ENCODE measurements at regions not wholly inside any gene's neighbourhood (a gene's known extent, or its start where the extent isn't known, plus 50 kb on each side); places are given as distances from the start of the nearest gene placed in this dataset.

GRCh38 chr2:133792223-133792622, 224.0 kb upstream of the NCKAP5 start:
- H3K9me3 ChIP-seq (ENCODE audit: control insufficient read depth, low read length) = peaks cover 15% of the 10 kb centered on the region
- DNase-seq (ENCODE audit: low read depth) = no peak
- H3K27me3 ChIP-seq (replicated peaks; ENCODE audit: control insufficient read depth, insufficient read depth, low read length) = no peaks in the 10 kb centered on the region
- peaks cover 9% of the 10 kb centered on the region for H3K4me1 ChIP-seq (ENCODE audit: control insufficient read depth, insufficient read depth, low read length)
- no peak overlapping the region for H3K4me3 ChIP-seq (ENCODE audit: low read length)
- H3K9ac ChIP-seq (ENCODE audit: low read length) = no peak overlapping the region
- H3K36me3 ChIP-seq (ENCODE audit: control insufficient read depth, insufficient read depth, low read length, severe bottlenecking) = no peaks in the 10 kb centered on the region

- Histone ChIP-seq H3K36me3 (ENCODE audit: control insufficient read depth, insufficient read depth, low read length, severe bottlenecking) (no peaks in the 10 kb centered on the region), H3K9me3 (ENCODE audit: control insufficient read depth, low read length) (peaks cover 17% of the 10 kb centered on the region), H3K9ac (ENCODE audit: low read length) (no peak overlapping the region), H3K4me3 (ENCODE audit: low read length) (no peak overlapping the region), H3K4me1 (ENCODE audit: control insufficient read depth, insufficient read depth, low read length) (no peaks in the 10 kb centered on the region), H3K27me3 (replicated peaks; ENCODE audit: control insufficient read depth, insufficient read depth, low read length) (no peaks in the 10 kb centered on the region)
- DNase-seq (ENCODE audit: low read depth) = no peak
Measured at GRCh38 chr2:133794114-133794513, 225.9 kb upstream of the NCKAP5 start.

- Histone ChIP-seq H3K36me3 (ENCODE audit: control insufficient read depth, insufficient read depth, low read length, severe bottlenecking) (no peaks in the 10 kb centered on the region), H3K9me3 (ENCODE audit: control insufficient read depth, low read length) (peaks cover 5% of the 10 kb centered on the region), H3K9ac (ENCODE audit: low read length) (no peak overlapping the region), H3K4me3 (ENCODE audit: low read length) (no peak overlapping the region), H3K27me3 (replicated peaks; ENCODE audit: control insufficient read depth, insufficient read depth, low read length) (no peaks in the 10 kb centered on the region), H3K4me1 (ENCODE audit: control insufficient read depth, insufficient read depth, low read length) (no peaks in the 10 kb centered on the region)
- no peak for DNase-seq (ENCODE audit: low read depth)
Measured at GRCh38 chr2:133801946-133802345, 233.7 kb upstream of the NCKAP5 start.

DNA sequence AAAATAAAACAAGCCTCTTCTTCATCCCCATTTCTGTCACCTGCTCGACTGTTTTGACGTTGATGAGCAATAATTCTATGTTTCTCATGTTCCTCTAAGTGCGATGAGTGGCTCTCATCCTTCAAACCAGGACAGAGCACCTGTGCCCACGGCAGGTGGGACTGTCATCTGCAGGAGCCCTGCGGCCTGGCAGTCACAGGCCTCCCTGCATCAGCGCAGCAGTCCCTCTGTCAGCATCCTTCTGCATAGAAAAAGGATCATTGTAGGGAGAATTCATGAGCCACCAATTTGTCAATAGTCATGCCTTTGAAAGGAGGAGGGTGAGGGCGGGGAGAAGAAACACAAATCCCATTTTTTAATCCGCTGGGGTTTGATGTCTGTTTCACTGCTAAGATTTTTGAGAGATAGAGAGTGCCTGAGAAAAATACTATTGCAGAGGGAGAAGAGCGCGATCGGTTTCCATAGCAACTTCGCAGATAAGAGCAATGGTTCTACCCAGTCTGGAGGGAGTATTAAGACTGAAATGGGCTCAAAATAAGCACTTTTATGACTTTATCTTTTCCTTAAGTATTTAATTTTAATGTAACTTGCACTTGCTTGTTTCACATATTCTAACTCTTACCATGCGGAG, 234.3 kb upstream of the NCKAP5 start:
- H3K9me3 ChIP-seq (ENCODE audit: control insufficient read depth, low read length) = no peaks in the 10 kb centered on the region
- no peak overlapping the region for H3K4me3 ChIP-seq (ENCODE audit: low read length)
- no peak for DNase-seq (ENCODE audit: low read depth)
- H3K27me3 ChIP-seq (replicated peaks; ENCODE audit: control insufficient read depth, insufficient read depth, low read length) = no peaks in the 10 kb centered on the region
- no peak overlapping the region for H3K9ac ChIP-seq (ENCODE audit: low read length)
- no peaks in the 10 kb centered on the region for H3K36me3 ChIP-seq (ENCODE audit: control insufficient read depth, insufficient read depth, low read length, severe bottlenecking)
- no peaks in the 10 kb centered on the region for H3K4me1 ChIP-seq (ENCODE audit: control insufficient read depth, insufficient read depth, low read length)

- no peak for DNase-seq (ENCODE audit: low read depth)
- Histone ChIP-seq H3K4me3 (ENCODE audit: low read length) (no peak overlapping the region), H3K9ac (ENCODE audit: low read length) (no peak overlapping the region)
Measured at GRCh38 chr2:133806564-133806963, 238.3 kb upstream of the NCKAP5 start.

GRCh38 chr2:133809485-133809884, 241.2 kb upstream of the NCKAP5 start:
- no peaks in the 10 kb centered on the region for H3K4me1 ChIP-seq (ENCODE audit: control insufficient read depth, insufficient read depth, low read length)
- no peaks in the 10 kb centered on the region for H3K27me3 ChIP-seq (replicated peaks; ENCODE audit: control insufficient read depth, insufficient read depth, low read length)
- no peak overlapping the region for H3K9ac ChIP-seq (ENCODE audit: low read length)
- H3K9me3 ChIP-seq (ENCODE audit: control insufficient read depth, low read length) = no peaks in the 10 kb centered on the region
- DNase-seq (ENCODE audit: low read depth) = no peak
- H3K4me3 ChIP-seq (ENCODE audit: low read length) = no peak overlapping the region
- H3K36me3 ChIP-seq (ENCODE audit: control insufficient read depth, insufficient read depth, low read length, severe bottlenecking) = no peaks in the 10 kb centered on the region

More at GRCh38 chr2:133806564-133806963, 238.3 kb upstream of the NCKAP5 start:
- H3K4me1 ChIP-seq (ENCODE audit: control insufficient read depth, insufficient read depth, low read length) = no peaks in the 10 kb centered on the region
- no peaks in the 10 kb centered on the region for H3K27me3 ChIP-seq (replicated peaks; ENCODE audit: control insufficient read depth, insufficient read depth, low read length)
- no peaks in the 10 kb centered on the region for H3K9me3 ChIP-seq (ENCODE audit: control insufficient read depth, low read length)
- no peaks in the 10 kb centered on the region for H3K36me3 ChIP-seq (ENCODE audit: control insufficient read depth, insufficient read depth, low read length, severe bottlenecking)

DNA sequence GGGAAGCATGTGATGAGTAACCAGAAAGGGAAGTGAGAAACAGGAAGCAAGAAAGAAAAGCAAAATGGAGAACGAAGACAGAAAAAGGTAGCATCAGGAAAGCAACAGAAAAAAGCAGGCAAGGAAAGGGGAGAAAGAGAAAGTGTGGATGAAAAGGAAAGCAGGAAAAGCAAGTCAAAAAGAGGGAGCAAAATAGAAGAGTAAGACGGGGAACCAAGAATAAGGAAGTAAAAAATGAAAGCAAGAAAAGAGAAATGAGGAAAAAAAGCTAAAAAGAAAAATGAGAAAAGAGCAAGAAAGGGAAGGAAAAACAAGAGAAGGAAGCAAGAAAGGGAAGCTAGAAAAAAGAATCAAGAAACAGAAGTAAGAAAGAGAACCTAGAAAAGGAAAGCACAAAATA, 242.3 kb upstream of the NCKAP5 start:
- no peaks in the 10 kb centered on the region for H3K4me1 ChIP-seq (ENCODE audit: control insufficient read depth, insufficient read depth, low read length)
- DNase-seq (ENCODE audit: low read depth) = no peak
- H3K27me3 ChIP-seq (replicated peaks; ENCODE audit: control insufficient read depth, insufficient read depth, low read length) = no peaks in the 10 kb centered on the region
- no peaks in the 10 kb centered on the region for H3K36me3 ChIP-seq (ENCODE audit: control insufficient read depth, insufficient read depth, low read length, severe bottlenecking)
- H3K9ac ChIP-seq (ENCODE audit: low read length) = no peak overlapping the region
- H3K4me3 ChIP-seq (ENCODE audit: low read length) = no peak overlapping the region
- H3K9me3 ChIP-seq (ENCODE audit: control insufficient read depth, low read length) = no peaks in the 10 kb centered on the region

DNA sequence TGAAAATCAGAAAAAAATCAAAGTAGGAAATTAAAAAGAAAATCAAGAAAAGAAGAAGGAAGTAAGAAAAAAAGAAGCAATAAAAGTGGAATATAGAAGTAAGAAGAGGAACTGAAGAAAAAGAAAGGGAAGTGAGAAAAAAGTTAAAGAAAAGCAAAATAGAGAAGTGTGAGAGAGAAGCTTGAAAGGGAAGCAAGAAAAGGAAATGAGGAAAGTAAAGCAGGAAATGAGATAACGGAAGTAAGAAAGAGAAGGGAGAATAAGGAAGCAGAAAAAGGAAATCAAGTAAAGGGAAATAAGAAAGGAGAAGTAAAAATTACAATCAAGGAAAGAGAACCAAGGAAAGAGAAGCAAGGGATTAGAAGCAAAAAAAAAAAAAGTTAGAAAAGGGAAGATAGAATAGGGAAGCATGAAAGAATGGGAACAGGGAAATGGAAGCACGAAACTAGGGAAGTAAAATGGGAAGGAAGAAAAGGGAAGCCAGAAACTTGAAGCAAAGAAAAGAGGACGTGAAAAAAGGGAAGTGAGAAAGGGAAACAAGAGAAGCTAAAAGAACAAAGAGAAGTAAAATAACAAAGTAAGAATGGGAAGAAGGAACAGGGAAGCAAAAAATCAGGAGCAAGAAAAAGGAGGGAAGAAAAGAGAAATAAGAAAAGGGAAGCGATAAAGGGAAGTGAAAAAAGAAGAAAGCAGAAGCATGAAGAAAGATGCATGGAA, 243.3 kb upstream of the NCKAP5 start:
- DNase-seq (ENCODE audit: low read depth) = no peak
- Histone ChIP-seq H3K9ac (ENCODE audit: low read length) (no peak overlapping the region), H3K36me3 (ENCODE audit: control insufficient read depth, insufficient read depth, low read length, severe bottlenecking) (no peaks in the 10 kb centered on the region), H3K4me3 (ENCODE audit: low read length) (no peak overlapping the region), H3K4me1 (ENCODE audit: control insufficient read depth, insufficient read depth, low read length) (no peaks in the 10 kb centered on the region), H3K9me3 (ENCODE audit: control insufficient read depth, low read length) (no peaks in the 10 kb centered on the region), H3K27me3 (replicated peaks; ENCODE audit: control insufficient read depth, insufficient read depth, low read length) (no peaks in the 10 kb centered on the region)

GRCh38 chr2:133812826-133813617, 244.8 kb upstream of the NCKAP5 start:
- peak; percentile 35 for DNase-seq (ENCODE audit: low read depth)
- Histone ChIP-seq H3K9me3 (ENCODE audit: control insufficient read depth, low read length) (no peaks in the 10 kb centered on the region), H3K9ac (ENCODE audit: low read length) (no peak overlapping the region), H3K4me3 (ENCODE audit: low read length) (no peak overlapping the region), H3K36me3 (ENCODE audit: control insufficient read depth, insufficient read depth, low read length, severe bottlenecking) (no peaks in the 10 kb centered on the region), H3K27me3 (replicated peaks; ENCODE audit: control insufficient read depth, insufficient read depth, low read length) (no peaks in the 10 kb centered on the region), H3K4me1 (ENCODE audit: control insufficient read depth, insufficient read depth, low read length) (peaks cover 6% of the 10 kb centered on the region)

DNA sequence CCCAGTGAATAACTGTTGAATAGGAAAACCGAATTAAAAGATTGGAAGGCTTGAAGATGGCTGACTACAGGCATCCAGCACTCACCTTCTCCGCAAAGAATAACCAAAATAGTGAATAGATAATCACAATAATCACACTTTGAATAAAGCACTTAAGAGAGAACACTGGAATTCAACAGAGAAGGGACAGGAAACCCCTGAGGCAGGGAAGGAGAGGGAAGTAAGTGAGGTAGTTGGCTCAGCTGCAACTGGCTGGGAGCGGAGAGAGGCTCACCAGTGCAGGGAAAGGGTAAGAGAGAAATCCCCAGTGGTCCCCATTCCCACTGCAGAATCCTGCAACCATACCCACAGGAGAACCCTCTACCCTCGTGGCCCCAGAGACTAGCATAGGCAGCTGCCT, 246.6 kb upstream of the NCKAP5 start:
- Histone ChIP-seq H3K4me3 (ENCODE audit: low read length) (no peak overlapping the region), H3K9ac (ENCODE audit: low read length) (no peak overlapping the region), H3K27me3 (replicated peaks; ENCODE audit: control insufficient read depth, insufficient read depth, low read length) (no peaks in the 10 kb centered on the region), H3K4me1 (ENCODE audit: control insufficient read depth, insufficient read depth, low read length) (peaks cover 10% of the 10 kb centered on the region), H3K36me3 (ENCODE audit: control insufficient read depth, insufficient read depth, low read length, severe bottlenecking) (no peaks in the 10 kb centered on the region), H3K9me3 (ENCODE audit: control insufficient read depth, low read length) (no peaks in the 10 kb centered on the region)
- no peak for DNase-seq (ENCODE audit: low read depth)

DNA sequence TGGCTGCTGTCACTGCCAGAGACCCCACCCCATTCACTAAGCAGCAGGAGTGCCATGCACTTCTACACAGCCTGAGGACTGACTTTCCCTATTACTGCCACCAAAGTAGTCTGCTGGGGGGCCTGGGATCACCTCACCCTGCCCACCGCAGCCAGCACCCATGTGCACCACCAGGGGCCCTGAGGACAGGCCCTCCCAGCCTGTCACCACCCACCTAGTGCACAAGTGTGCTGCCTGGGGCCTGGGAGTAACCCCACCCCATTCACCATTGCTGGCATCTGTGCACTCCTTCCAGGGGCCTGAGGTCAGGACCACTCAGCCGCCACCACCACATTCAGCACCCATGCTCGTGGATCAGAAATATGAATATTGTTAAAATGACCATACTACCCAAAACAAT, 247.8 kb upstream of the NCKAP5 start:
- DNase-seq (ENCODE audit: low read depth) = no peak
- no peak overlapping the region for H3K4me3 ChIP-seq (ENCODE audit: low read length)
- H3K4me1 ChIP-seq (ENCODE audit: control insufficient read depth, insufficient read depth, low read length) = peaks cover 11% of the 10 kb centered on the region
- H3K9ac ChIP-seq (ENCODE audit: low read length) = no peak overlapping the region
- H3K27me3 ChIP-seq (replicated peaks; ENCODE audit: control insufficient read depth, insufficient read depth, low read length) = no peaks in the 10 kb centered on the region
- no peaks in the 10 kb centered on the region for H3K9me3 ChIP-seq (ENCODE audit: control insufficient read depth, low read length)
- no peaks in the 10 kb centered on the region for H3K36me3 ChIP-seq (ENCODE audit: control insufficient read depth, insufficient read depth, low read length, severe bottlenecking)

Data from adipocyte (in vitro differentiated cells).